ENCODE measurements at regions not wholly inside any gene's neighbourhood (a gene's known extent, or its start where the extent isn't known, plus 50 kb on each side); places are given as distances from the start of the nearest gene placed in this dataset.
"Not testable (repeated sequence)": the region's sequence is repeated elsewhere in the genome, so short reads cannot be mapped to it uniquely, and the experiment has no call there.

GRCh38 chr4:14125375-14126129 is 498.0 kb upstream of the BOD1L1 start:
- DNase-seq, result no peak

- no peak for DNase-seq
These were observed 503.0 kb upstream of the BOD1L1 start for GRCh38 chr4:14130551-14130950.

- no peak for DNase-seq
These were observed 503.8 kb upstream of the BOD1L1 start for GRCh38 chr4:14131335-14131734.

- no peak for DNase-seq
These were observed 504.8 kb upstream of the BOD1L1 start for GRCh38 chr4:14132301-14132700.

GRCh38 chr4:14138106-14138505 is 510.6 kb upstream of the BOD1L1 start:
- no peak for DNase-seq

- no peak for DNase-seq
These were observed 516.4 kb upstream of the BOD1L1 start for GRCh38 chr4:14143892-14144291.

GRCh38 chr4:14149176-14150053 is 521.9 kb upstream of the BOD1L1 start:
- DNase-seq, result no peak

- no peak for DNase-seq
These were observed 523.6 kb upstream of the BOD1L1 start for GRCh38 chr4:14151101-14151500.

DNA sequence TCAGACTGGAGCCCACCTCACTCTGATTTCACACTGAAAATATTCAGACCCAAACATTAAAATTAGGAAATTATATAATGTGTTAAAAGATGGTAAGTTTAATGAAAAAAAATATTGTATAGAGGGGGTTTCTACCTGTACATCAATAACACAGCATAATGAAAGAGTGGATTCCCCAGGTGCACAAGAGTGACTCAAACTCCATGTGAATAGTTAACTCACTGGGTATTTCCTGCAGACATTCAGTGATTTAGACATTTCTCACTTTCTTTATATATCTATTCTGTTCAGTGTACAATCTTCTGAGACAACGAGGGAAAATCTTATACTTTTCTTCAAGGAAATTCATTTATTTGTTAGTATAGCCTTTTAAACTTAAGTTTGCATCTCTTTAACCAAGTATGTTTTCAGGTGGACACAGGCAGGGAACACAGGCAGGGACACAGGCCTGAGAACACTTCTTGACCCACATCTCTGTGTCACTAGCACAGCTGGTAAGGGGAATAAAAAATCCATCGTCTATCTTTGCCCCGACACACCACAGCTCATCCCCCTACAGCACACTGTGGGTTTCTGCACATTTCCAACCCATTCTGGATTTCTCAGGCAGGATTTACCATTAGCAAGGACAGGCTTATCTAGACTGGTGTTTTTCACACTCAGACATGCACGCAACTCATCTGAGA is 525.5 kb upstream of the BOD1L1 start:
- no peak for DNase-seq

DNA sequence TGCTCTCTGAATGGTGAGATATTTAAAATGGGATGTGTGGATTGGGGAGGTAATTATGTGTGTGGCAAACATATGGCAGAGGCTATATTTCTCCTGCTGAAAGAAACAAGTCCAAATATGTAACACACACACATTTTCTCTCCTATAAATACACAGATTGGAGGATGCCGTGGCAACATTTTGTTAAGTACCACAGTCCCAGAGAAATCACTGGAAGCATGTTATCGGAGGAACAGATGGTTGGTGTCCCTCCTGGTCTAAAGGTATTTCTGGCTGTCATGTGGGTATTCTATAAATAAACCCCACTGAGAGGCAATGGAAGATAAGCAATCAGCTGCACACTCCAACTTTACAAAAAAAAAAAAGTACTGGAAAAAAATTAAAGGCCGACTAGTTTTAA is 528.3 kb upstream of the BOD1L1 start:
- DNase-seq, result no peak

GRCh38 chr4:14157262-14157661 is 529.7 kb upstream of the BOD1L1 start:
- no peak for DNase-seq

GRCh38 chr4:14165222-14165920 is 537.8 kb upstream of the BOD1L1 start:
- DNase-seq, result no peak

DNA sequence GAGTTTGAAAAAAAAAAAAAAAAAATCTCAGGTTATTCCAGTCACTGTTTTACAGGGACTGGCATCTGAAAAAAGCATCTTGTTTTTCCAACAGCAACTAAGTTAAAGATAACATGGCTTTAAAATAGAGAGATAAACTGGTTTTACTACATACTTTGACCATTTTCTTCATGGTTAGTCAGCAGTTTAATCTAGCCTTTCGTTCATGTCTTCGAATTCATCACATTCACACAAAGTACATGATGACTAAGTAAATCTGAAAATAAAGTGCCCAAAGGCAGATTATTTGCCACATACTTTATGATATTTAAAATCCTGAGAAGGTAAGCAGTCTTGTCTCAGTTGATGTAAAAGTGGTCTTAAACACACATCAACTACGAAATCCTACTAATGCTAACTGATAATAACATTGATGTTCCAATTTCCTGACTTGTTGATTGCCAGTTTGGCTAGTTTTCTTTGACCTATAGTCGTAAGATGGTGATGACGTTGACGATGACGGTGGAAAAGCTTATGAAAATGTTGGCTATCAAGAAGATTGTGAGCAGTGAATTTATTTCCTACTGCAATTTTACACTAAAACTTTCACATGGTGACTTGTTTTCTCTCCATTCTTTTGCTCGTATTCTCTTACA is 540.5 kb upstream of the BOD1L1 start:
- no peak for DNase-seq

DNA sequence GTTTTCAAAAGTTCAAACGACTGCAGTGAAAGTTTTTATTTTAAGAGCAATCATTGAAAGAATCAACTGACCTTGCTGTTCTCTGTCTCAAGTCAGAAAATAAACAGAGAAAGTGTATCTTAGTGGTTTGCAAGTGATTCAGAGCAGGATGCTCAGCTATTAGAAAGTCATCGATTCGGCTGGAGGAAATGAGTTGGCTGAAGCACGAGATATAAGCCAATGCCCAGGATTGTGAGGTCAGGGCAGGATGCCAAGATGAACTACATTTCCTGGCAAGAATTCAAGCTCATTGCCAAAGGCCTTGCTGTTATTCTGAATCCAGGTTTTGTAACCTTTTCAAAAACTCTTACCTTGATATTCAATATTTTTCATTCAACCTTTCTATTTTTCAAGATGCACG is 541.4 kb upstream of the BOD1L1 start:
- DNase-seq, result no peak

DNA sequence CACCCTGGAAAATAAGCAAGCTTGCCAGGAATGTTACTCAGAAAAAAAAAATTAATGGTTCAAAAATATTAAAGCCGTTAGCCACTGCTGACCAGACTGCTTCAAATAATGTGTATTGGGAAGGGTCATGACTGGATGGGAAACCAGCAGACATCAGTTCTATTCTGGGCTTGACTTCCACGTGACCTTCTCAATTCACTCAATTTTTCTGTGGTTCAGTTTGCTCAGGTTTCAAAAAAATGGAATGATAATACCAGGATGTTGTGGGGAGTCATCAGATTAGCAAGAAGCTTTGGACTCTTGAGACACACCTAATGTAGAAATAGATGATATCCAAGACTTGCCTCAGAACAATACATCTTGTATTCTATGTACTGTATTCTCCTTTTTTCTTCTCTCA is 541.9 kb upstream of the BOD1L1 start:
- DNase-seq, result no peak

- DNase-seq, result not testable (repeated sequence)
These were observed 542.4 kb upstream of the BOD1L1 start for GRCh38 chr4:14169940-14170339.

- DNase-seq, result no peak
These were observed 549.1 kb upstream of the BOD1L1 start for GRCh38 chr4:14176613-14177012.

- DNase-seq, result no peak
These were observed 550.5 kb upstream of the BOD1L1 start for GRCh38 chr4:14177987-14178386.

GRCh38 chr4:14178421-14178820 is 550.9 kb upstream of the BOD1L1 start:
- DNase-seq, result no peak

- DNase-seq, result no peak
These were observed 552.6 kb upstream of the BOD1L1 start for GRCh38 chr4:14180166-14180565.

DNA sequence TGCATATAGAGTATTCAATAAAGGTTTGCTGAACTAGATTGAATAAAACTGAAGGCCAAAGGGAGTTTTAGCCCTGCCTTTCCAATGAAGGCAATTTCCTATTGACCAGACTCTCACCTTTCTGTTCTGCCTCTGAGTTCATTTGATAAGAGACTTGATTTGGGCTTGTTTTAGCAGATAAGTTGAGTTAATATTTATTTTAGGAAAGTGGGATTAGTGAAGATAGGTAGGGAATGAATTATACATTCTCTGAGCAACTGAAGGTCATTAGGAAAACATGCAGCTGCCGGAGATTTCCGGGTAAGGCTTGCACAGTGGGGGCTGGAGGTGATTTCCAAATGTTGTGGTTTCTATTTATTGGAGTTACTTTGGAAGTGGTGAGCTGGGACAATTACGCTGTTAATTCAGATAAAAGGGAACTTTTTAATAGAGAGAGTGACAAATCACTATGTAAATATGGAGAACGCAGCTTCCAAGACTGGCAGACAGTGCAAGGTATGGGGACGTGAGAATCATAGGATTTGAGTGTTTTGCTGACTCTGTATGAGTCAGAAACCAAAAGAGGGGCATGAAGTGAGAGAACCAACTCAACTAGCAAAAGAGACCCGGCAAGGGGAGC is 553.6 kb upstream of the BOD1L1 start:
- DNase-seq, result no peak

- DNase-seq, result no peak
These were observed 554.6 kb upstream of the BOD1L1 start for GRCh38 chr4:14182148-14182547.
